ENCODE measurements at regions not wholly inside any gene's neighbourhood (a gene's known extent, or its start where the extent isn't known, plus 50 kb on each side); places are given as distances from the start of the nearest gene placed in this dataset.

DNA sequence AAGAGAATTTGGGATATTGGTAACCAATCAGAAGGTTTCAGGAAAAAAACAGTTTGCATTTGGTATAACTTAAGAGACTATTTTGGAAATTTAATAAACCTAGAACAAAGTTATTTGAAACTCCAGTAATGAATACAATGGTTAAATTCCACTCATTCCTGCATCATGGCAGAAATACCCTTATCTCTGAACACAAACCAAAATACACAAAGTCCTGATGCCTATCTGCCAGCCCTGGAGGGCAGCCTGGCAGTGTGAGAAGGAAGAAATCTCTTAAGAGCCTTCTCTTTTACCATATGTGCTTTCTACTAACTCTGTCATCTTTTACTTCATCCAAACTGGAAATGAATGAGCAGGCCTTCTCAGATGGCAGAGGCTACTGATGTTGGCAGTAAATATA, 147.1 kb upstream of the LYZL1 start:
- DNase-seq (ENCODE audit: extremely low spot score), result no peak
- TF ChIP-seq, protein P1, sequence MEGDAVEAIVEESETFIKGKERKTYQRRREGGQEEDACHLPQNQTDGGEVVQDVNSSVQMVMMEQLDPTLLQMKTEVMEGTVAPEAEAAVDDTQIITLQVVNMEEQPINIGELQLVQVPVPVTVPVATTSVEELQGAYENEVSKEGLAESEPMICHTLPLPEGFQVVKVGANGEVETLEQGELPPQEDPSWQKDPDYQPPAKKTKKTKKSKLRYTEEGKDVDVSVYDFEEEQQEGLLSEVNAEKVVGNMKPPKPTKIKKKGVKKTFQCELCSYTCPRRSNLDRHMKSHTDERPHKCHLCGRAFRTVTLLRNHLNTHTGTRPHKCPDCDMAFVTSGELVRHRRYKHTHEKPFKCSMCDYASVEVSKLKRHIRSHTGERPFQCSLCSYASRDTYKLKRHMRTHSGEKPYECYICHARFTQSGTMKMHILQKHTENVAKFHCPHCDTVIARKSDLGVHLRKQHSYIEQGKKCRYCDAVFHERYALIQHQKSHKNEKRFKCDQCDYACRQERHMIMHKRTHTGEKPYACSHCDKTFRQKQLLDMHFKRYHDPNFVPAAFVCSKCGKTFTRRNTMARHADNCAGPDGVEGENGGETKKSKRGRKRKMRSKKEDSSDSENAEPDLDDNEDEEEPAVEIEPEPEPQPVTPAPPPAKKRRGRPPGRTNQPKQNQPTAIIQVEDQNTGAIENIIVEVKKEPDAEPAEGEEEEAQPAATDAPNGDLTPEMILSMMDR (IDR thresholded peaks at IDR 0.05; ENCODE audit: control extremely low read depth, extremely low read depth, low read depth, missing control alignments), result no peak
- ChIA-PET CTCF (no interaction called here), POLR2A (no interaction called here)

DNA sequence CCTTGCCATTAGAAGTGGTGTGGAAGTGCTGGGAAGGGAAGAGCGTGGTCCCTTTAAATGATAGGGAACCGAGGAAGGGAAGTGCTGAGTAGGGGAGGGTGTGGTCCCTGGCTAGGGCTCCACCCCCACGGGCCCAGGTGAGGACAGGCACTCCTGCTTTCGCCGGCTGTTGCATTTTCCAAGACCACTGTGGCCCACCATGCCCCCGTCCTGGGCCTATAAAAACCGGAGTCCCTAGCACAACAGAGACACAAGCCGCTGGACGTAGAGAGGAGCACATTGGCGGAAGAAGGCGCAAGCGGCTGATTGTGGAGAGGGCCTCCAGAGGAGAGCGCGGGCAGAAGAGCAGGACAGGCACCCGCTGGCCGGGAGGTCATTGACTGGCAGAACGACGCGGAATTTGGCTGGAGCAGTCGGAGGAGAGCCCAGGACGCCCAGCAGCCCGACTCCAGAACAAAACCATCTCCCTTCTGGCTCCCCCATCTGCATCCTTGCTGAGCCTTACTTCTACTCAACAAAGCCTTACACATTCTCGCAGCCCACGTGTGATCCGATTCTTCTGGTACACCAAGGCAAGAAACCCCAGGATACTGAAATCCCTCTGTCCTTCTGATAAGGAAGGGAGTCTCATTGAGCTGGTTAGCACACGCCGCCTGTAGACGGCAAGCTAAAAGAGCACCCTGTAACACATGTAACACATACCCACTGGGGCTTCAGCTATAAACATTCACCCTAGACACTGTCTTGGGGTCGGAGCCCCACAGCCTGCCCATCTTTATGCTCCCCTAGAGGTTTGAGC, 146.2 kb upstream of the LYZL1 start:
- POLR2A ChIA-PET, result no interaction called here
- CTCF ChIA-PET, result no interaction called here
- TF ChIP-seq, protein P1 (IDR thresholded peaks at IDR 0.05; ENCODE audit: control extremely low read depth, extremely low read depth, low read depth, missing control alignments), result no peak
- no peak for DNase-seq (ENCODE audit: extremely low spot score)

DNA sequence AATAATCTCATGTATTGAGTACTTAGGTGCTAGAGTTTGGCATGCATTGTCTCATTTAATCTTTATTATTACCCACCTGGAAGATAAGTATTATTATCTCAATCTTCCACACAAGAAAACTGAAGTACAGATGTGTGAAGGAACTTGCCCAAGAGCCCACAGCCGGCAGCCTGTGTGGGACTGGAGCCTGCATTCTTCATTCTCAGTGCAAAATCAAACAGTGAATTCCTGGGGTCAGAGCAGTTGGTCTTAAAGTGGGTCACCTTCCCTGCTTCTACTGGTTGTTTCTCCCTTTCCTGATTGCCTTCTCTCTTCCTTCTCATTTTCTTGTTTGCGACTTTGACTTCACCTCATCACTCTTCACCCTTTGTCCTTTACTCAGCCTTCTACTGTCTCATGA, 144.7 kb upstream of the LYZL1 start:
- no peak for DNase-seq (ENCODE audit: extremely low spot score)
- TF ChIP-seq, protein P1 (IDR thresholded peaks at IDR 0.05; ENCODE audit: control extremely low read depth, extremely low read depth, low read depth, missing control alignments), result no peak
- CTCF ChIA-PET, result interaction anchor here (0.8 kb wide), 1 partner anchor 481 kb away, joined by 3 read pairs; no protein-coding TSS in a partner anchor
- POLR2A ChIA-PET, result no interaction called here

DNA sequence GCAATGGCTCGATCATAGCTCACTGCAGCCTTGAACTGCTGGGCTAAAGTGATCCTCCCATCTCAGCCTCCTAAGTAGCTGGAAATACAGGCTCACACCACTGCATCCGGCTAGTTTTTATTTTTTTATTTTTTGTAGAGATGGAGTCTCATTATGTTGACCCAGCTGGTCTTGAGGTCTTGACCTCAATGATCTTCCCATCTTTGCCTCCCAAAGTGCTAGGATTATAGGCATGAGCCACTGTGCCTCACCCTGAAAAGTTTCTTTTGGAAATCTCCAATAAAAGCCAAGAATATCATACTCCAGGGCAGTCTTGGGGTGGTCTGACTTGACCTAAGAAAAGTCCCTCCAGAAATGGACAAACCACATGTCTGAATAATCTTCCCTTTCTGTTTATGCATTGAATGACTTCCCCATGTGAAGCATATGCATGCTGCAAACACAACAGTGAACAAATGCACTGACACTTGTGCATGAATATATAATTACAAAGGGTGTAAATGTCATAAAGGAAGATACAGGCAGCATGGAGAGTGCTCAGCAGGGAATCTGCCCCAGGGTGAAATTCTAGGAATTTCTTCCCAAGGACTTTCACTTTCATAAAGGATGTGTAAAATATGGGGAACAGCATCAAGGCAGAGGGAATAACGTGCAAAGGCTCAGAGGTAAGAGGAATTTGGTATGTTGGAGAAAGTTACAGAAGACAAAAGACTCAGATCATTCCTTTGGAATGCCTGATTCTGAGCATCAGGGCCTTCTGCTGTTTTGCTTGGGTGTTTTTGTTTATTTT, 142.4 kb upstream of the LYZL1 start:
- TF ChIP-seq, protein P1 (IDR thresholded peaks at IDR 0.05; ENCODE audit: control extremely low read depth, extremely low read depth, low read depth, missing control alignments), result no peak
- ChIA-PET POLR2A (no interaction called here), CTCF (interaction anchor here (1.2 to 1.6 kb wide), 2 partner anchors 9 to 10 kb away, joined by 3 to 4 read pairs; no protein-coding TSS in a partner anchor)
- no peak for DNase-seq (ENCODE audit: extremely low spot score)

DNA sequence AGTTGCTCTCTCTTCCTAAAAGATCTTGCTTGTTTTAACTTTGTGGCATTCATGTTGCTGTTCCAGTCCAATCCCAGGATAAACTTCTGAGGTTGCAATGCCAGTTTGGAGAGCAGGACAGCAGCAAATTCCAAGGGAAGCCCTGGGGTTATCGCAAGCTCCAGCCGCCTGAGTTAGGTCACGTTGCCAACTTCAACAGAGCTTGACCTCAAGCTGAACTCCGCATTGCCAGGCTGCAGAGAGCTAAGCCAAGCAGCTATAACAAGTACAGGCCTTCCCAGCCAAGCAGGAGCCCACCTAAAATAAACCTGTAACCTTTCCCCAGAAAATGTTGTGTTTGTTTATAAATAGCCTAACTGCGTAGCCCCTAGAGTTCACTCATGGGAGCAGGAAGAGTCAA, 138.9 kb upstream of the LYZL1 start:
- CTCF ChIA-PET, result interaction anchor here (0.9 to 2.5 kb wide), 5 partner anchors 8 to 19 kb away, joined by 3 to 10 read pairs (median 4); no protein-coding TSS in a partner anchor
- TF ChIP-seq, protein P1 (IDR thresholded peaks at IDR 0.05; ENCODE audit: control extremely low read depth, extremely low read depth, low read depth, missing control alignments), result no peak
- POLR2A ChIA-PET, result no interaction called here
- DNase-seq (ENCODE audit: extremely low spot score), result no peak

DNA sequence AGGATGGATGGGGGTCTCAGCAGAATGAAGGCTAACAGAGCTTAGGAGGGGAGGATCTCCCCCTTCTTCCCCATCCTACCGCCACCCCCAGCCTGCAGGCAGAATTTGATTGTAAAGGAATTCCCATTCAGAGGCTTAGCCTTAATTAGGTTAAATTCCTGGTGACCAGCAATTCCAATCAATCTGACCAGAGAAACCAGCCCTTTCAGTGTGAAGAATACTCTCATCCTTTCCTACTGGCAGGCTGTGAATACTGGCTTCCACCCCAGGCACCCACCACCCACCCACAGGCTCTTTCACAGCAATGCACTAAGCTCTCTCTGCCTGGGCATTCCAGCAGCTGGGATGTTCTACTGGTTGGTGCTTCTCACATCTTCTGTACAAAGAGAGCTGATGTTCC, 137.9 kb upstream of the LYZL1 start:
- POLR2A ChIA-PET, result no interaction called here
- DNase-seq (ENCODE audit: extremely low spot score), result no peak
- TF ChIP-seq, protein P1 (IDR thresholded peaks at IDR 0.05; ENCODE audit: control extremely low read depth, extremely low read depth, low read depth, missing control alignments), result no peak
- CTCF ChIA-PET, result interaction anchor here (0.9 kb wide), 1 partner anchor 14 kb away, joined by 3 read pairs; no protein-coding TSS in a partner anchor

Measured in GM10248 (cell line).